ENCODE measurements at regions not wholly inside any gene's neighbourhood (a gene's known extent, or its start where the extent isn't known, plus 50 kb on each side); places are given as distances from the start of the nearest gene placed in this dataset.
"Not testable (repeated sequence)": the region's sequence is repeated elsewhere in the genome, so short reads cannot be mapped to it uniquely, and the experiment has no call there.

- DNase-seq (ENCODE audit: low read depth): no peak
- H3K4me3 ChIP-seq (ENCODE audit: control insufficient read depth, low read depth, low read length): no peak overlapping the region
- TF ChIP-seq CTCF (conservative IDR thresholded peaks at IDR 0.05; ENCODE audit: control insufficient read depth, insufficient read depth, low read depth, low read length): no peak
Measured at GRCh38 chr7:119999738-120000475, 273.1 kb upstream of the KCND2 start.

GRCh38 chr7:120005720-120006119 is 267.3 kb upstream of the KCND2 start:
- no peak overlapping the region for H3K4me3 ChIP-seq (ENCODE audit: control insufficient read depth, low read depth, low read length)
- TF ChIP-seq CTCF (conservative IDR thresholded peaks at IDR 0.05; ENCODE audit: control insufficient read depth, insufficient read depth, low read depth, low read length): no peak
- DNase-seq (ENCODE audit: low read depth): no peak

GRCh38 chr7:120014301-120014700 is 258.7 kb upstream of the KCND2 start:
- H3K4me3 ChIP-seq (ENCODE audit: control insufficient read depth, low read depth, low read length); DNase-seq (ENCODE audit: low read depth): not testable (repeated sequence)

GRCh38 chr7:120014925-120015465 is 258.0 kb upstream of the KCND2 start:
- TF ChIP-seq CTCF (conservative IDR thresholded peaks at IDR 0.05; ENCODE audit: control insufficient read depth, insufficient read depth, low read depth, low read length): no peak
- no peak overlapping the region for H3K4me3 ChIP-seq (ENCODE audit: control insufficient read depth, low read depth, low read length)
- DNase-seq (ENCODE audit: low read depth): no peak

- no peak for TF ChIP-seq CTCF (conservative IDR thresholded peaks at IDR 0.05; ENCODE audit: control insufficient read depth, insufficient read depth, low read depth, low read length)
- no peak overlapping the region for H3K4me3 ChIP-seq (ENCODE audit: control insufficient read depth, low read depth, low read length)
- DNase-seq (ENCODE audit: low read depth): no peak
Measured at GRCh38 chr7:120021085-120021484, 251.9 kb upstream of the KCND2 start.

GRCh38 chr7:120023494-120024167 is 249.3 kb upstream of the KCND2 start:
- peak; percentile 85 for DNase-seq (ENCODE audit: low read depth)
- TF ChIP-seq CTCF (conservative IDR thresholded peaks at IDR 0.05; ENCODE audit: control insufficient read depth, insufficient read depth, low read depth, low read length): no peak

GRCh38 chr7:120028636-120029035 is 244.3 kb upstream of the KCND2 start:
- DNase-seq (ENCODE audit: low read depth): peak; percentile 90
- no peak for TF ChIP-seq CTCF (conservative IDR thresholded peaks at IDR 0.05; ENCODE audit: control insufficient read depth, insufficient read depth, low read depth, low read length)
- H3K4me3 ChIP-seq (ENCODE audit: control insufficient read depth, low read depth, low read length): no peak overlapping the region

More at GRCh38 chr7:120023494-120024167, 249.3 kb upstream of the KCND2 start:
- H3K4me3 ChIP-seq (ENCODE audit: control insufficient read depth, low read depth, low read length): no peak overlapping the region

Data from fibroblast of mammary gland (primary cell).